WTC11 (cell line): ENCODE measurements at regions not wholly inside any gene's neighbourhood (a gene's known extent, or its start where the extent isn't known, plus 50 kb on each side); places are given as distances from the start of the nearest gene placed in this dataset.

Experiments used
- ATF1 ChIP-seq: sonication (generic); formaldehyde crosslinking; IDR thresholded peaks from 2 replicates; pipeline ENCODE4 v1.8.1; 2023; ENCODE audit warnings: mild to moderate bottlenecking, moderate library complexity, missing genetic modification reagents
- ATF3 ChIP-seq: sonication (generic); formaldehyde crosslinking; conservative IDR thresholded peaks from 2 replicates; pipeline ENCODE4 v1.8.1; 2022; ENCODE audit warnings: mild to moderate bottlenecking, missing genetic modification reagents
- CTCF ChIP-seq: fragments of 200-600 bp; IDR thresholded peaks from 2 replicates; pipeline ENCODE4 v1.8.0; 2022; ENCODE audit warnings: antibody characterized with exemption
- E2F1 ChIP-seq: sonication (generic); formaldehyde crosslinking; IDR thresholded peaks from 2 replicates; pipeline ENCODE4 v1.8.0; 2022; ENCODE audit warnings: mild to moderate bottlenecking, missing genetic modification reagents
- ESRRA ChIP-seq: sonication (generic); formaldehyde crosslinking; IDR thresholded peaks from 2 replicates; pipeline ENCODE4 v1.8.1; 2022; ENCODE audit warnings: mild to moderate bottlenecking, missing genetic modification reagents, borderline replicate concordance
- HMGXB4 ChIP-seq: sonication (generic); formaldehyde crosslinking; IDR thresholded peaks from 2 replicates; pipeline ENCODE4 v1.8.1; 2023; ENCODE audit warnings: mild to moderate bottlenecking, moderate library complexity, missing genetic modification reagents
- NFE2L1 ChIP-seq: sonication (generic); formaldehyde crosslinking; IDR thresholded peaks from 2 replicates; pipeline ENCODE4 v1.8.1; 2023; ENCODE audit warnings: missing genetic modification reagents
- NR3C1 ChIP-seq: sonication (generic); formaldehyde crosslinking; conservative IDR thresholded peaks from 2 replicates; pipeline ENCODE4 v1.8.1; 2023; ENCODE audit warnings: low read depth, mild to moderate bottlenecking, missing genetic modification reagents
- OVOL2 ChIP-seq: fragments of 250-450 bp; sonication (Bioruptor Pico); IDR thresholded peaks from 2 replicates; pipeline ENCODE4 v1.9.0; 2021; ENCODE audit warnings: mild to moderate bottlenecking, borderline replicate concordance
- TCF7 ChIP-seq: sonication (generic); formaldehyde crosslinking; IDR thresholded peaks from 2 replicates; pipeline ENCODE4 v1.8.0; 2022; ENCODE audit warnings: mild to moderate bottlenecking, low read depth, missing genetic modification reagents, moderate library complexity
- TEAD1 ChIP-seq: sonication (generic); formaldehyde crosslinking; IDR thresholded peaks from 2 replicates; pipeline ENCODE4 v1.8.0; 2022; ENCODE audit warnings: mild to moderate bottlenecking, missing genetic modification reagents
- USF2 ChIP-seq: sonication (generic); formaldehyde crosslinking; IDR thresholded peaks from 2 replicates; pipeline ENCODE4 v1.8.1; 2023; ENCODE audit warnings: mild to moderate bottlenecking, missing genetic modification reagents, moderate library complexity
- ZNF317 ChIP-seq: sonication (generic); formaldehyde crosslinking; IDR thresholded peaks from 2 replicates; pipeline ENCODE4 v1.8.1; 2023; ENCODE audit warnings: low read depth, mild to moderate bottlenecking, moderate library complexity, missing genetic modification reagents, borderline replicate concordance

- no peak for TF ChIP-seq CTCF
- no peak for TF ChIP-seq TEAD1 (CRISPR knock-in tag)
- TF ChIP-seq USF2 (CRISPR knock-in tag): no peak
- TF ChIP-seq ATF1 (CRISPR knock-in tag): no peak
- no peak for TF ChIP-seq ZNF317 (CRISPR knock-in tag)
- no peak for TF ChIP-seq NR3C1 (CRISPR knock-in tag)
- no peak for TF ChIP-seq ESRRA (CRISPR knock-in tag)
- TF ChIP-seq ATF3 (CRISPR knock-in tag): no peak
- TF ChIP-seq OVOL2 (CRISPR knock-in tag): no peak
- TF ChIP-seq HMGXB4 (CRISPR knock-in tag): no peak
- TF ChIP-seq NFE2L1 (CRISPR knock-in tag): no peak
- TF ChIP-seq TCF7 (CRISPR knock-in tag): no peak
- TF ChIP-seq E2F1 (CRISPR knock-in tag): no peak
Observed at GRCh38 chr21:41052820-41053555, 115.0 kb upstream of the BACE2 start.
